Loucy (cell line): ENCODE measurements at regions not wholly inside any gene's neighbourhood (a gene's known extent, or its start where the extent isn't known, plus 50 kb on each side); places are given as distances from the start of the nearest gene placed in this dataset.

Source experiments
- H2AFZ ChIP-seq: fragments of 200-600 bp; sonication (generic); 2 replicates; pipeline ENCODE4 v1.6.0; 2016; ENCODE audit warnings: antibody characterized with exemption, mild to moderate bottlenecking, low read length, moderate library complexity
- H3F3A ChIP-seq: fragments of 200-600 bp; 2 replicates; pipeline ENCODE4 v1.6.0; 2016; ENCODE audit warnings: antibody characterized with exemption, low read depth, mild to moderate bottlenecking
- H3K27me3 ChIP-seq: fragments of 200-600 bp; sonication (generic); 2 replicates; pipeline ENCODE4 v1.6.1; 2014; ENCODE audit warnings: low read length, mild to moderate bottlenecking; ENCODE audit not compliant: insufficient read depth, poor library complexity, severe bottlenecking
- H3K36me3 ChIP-seq: fragments of 200-600 bp; sonication (generic); 2 replicates; pipeline ENCODE4 v1.6.1; 2016; ENCODE audit warnings: low read length; ENCODE audit not compliant: insufficient read depth
- H3K4me1 ChIP-seq: fragments of 200-600 bp; sonication (generic); 2 replicates; pipeline ENCODE4 v1.5.1; 2014; ENCODE audit warnings: low read length, mild to moderate bottlenecking; ENCODE audit not compliant: insufficient read depth, poor library complexity, severe bottlenecking
- H3K4me2 ChIP-seq: fragments of 200-600 bp; sonication (generic); 2 replicates; pipeline ENCODE4 v1.6.0; 2014; ENCODE audit warnings: antibody characterized with exemption, low read length, low read depth, mild to moderate bottlenecking; ENCODE audit not compliant: poor library complexity, severe bottlenecking
- H3K4me3 ChIP-seq: fragments of 200-600 bp; sonication (generic); 2 replicates; pipeline ENCODE4 v1.5.1; 2014; ENCODE audit warnings: low read length, mild to moderate bottlenecking, mixed read lengths; ENCODE audit not compliant: poor library complexity, severe bottlenecking
- H3K79me2 ChIP-seq: fragments of 200-600 bp; sonication (generic); 2 replicates; pipeline ENCODE4 v1.6.1; 2014; ENCODE audit warnings: low read length; ENCODE audit not compliant: insufficient read depth
- H3K9ac ChIP-seq: fragments of 200-600 bp; sonication (generic); 2 replicates; pipeline ENCODE4 v1.6.0; 2014; ENCODE audit warnings: mild to moderate bottlenecking, low read depth, low read length, moderate library complexity; ENCODE audit not compliant: poor library complexity, severe bottlenecking
- H3K9me2 ChIP-seq: fragments of 200-600 bp; sonication (generic); replicated peaks from 2 replicates; pipeline ENCODE4 v1.6.1; 2016; ENCODE audit warnings: low read depth, low read length, mixed read lengths
- H3K9me3 ChIP-seq: fragments of 200-600 bp; sonication (generic); 2 replicates; pipeline ENCODE4 v1.6.1; 2014; ENCODE audit warnings: mild to moderate bottlenecking, antibody characterized with exemption, low read length, low read depth; ENCODE audit not compliant: insufficient read depth
- H4K20me1 ChIP-seq: fragments of 200-600 bp; sonication (generic); 2 replicates; pipeline ENCODE4 v1.6.0; 2014; ENCODE audit warnings: antibody characterized with exemption, low read length, mild to moderate bottlenecking; ENCODE audit not compliant: insufficient read depth, poor library complexity, severe bottlenecking
- CTCF ChIP-seq: fragments of 200-600 bp; sonication (generic); conservative IDR thresholded peaks from 2 replicates; pipeline ENCODE4 v1.5.1; 2014; ENCODE audit warnings: mild to moderate bottlenecking, antibody characterized with exemption, low read length
- EZH2phosphoT487 ChIP-seq: fragments of 200-600 bp; IDR thresholded peaks from 2 replicates; pipeline ENCODE4 v1.6.1; 2018; ENCODE audit warnings: antibody characterized with exemption, mild to moderate bottlenecking, moderate library complexity, borderline replicate concordance

GRCh38 chr12:127106041-127106440, 1160.9 kb upstream of the TMEM132C start:
- H3K36me3 ChIP-seq: no peaks in the 10 kb centered on the region
- H3K9me3 ChIP-seq: no peaks in the 10 kb centered on the region
- H4K20me1 ChIP-seq: no peaks in the 10 kb centered on the region
- no peaks in the 10 kb centered on the region for H3K27me3 ChIP-seq
- H3K4me3 ChIP-seq: no peak overlapping the region
- no peak overlapping the region for H3K4me2 ChIP-seq
- H3K9me2 ChIP-seq: no peaks in the 10 kb centered on the region
- H3K79me2 ChIP-seq: no peaks in the 10 kb centered on the region
- no peaks in the 10 kb centered on the region for H3F3A ChIP-seq
- no peak overlapping the region for H2AFZ ChIP-seq
- no peaks in the 10 kb centered on the region for H3K4me1 ChIP-seq
- TF ChIP-seq EZH2phosphoT487: no peak
- TF ChIP-seq CTCF: no peak
- H3K9ac ChIP-seq: no peak overlapping the region

GRCh38 chr12:127106697-127107096, 1160.3 kb upstream of the TMEM132C start:
- Histone ChIP-seq H4K20me1 (no peaks in the 10 kb centered on the region), H3K4me3 (no peak overlapping the region), H3K36me3 (no peaks in the 10 kb centered on the region), H3K4me2 (no peak overlapping the region), H3K27me3 (no peaks in the 10 kb centered on the region), H3F3A (no peaks in the 10 kb centered on the region), H3K9ac (no peak overlapping the region), H3K9me3 (no peaks in the 10 kb centered on the region), H3K79me2 (no peaks in the 10 kb centered on the region), H2AFZ (no peak overlapping the region), H3K9me2 (no peaks in the 10 kb centered on the region), H3K4me1 (no peaks in the 10 kb centered on the region)
- TF ChIP-seq CTCF: no peak
- TF ChIP-seq EZH2phosphoT487: no peak

DNA sequence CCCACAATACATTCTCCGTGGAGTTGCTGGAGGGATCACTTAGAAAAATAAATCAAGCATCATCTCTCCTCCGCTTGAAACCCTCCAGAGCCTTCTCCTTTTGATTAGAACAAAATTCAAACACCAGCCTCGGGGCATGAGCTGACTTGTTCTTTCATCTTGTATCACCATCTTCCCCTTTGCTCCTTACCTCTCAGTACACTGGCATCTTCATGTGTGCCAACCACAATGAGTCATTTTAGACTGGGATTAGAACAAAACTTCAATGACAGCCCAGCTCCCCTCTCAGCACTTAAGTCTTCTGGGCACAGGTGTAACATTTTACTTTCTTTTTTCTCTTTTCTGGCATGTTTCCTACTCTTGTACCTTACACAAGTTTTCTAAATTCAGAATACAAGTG, 1159.2 kb upstream of the TMEM132C start:
- Histone ChIP-seq H3K9me3 (no peaks in the 10 kb centered on the region), H4K20me1 (no peaks in the 10 kb centered on the region), H3K9me2 (no peaks in the 10 kb centered on the region), H3K4me3 (no peak overlapping the region), H3K9ac (no peak overlapping the region), H3K27me3 (no peaks in the 10 kb centered on the region), H3K79me2 (no peaks in the 10 kb centered on the region), H3K4me1 (no peaks in the 10 kb centered on the region), H3K4me2 (no peak overlapping the region), H2AFZ (no peak overlapping the region), H3F3A (no peaks in the 10 kb centered on the region), H3K36me3 (no peaks in the 10 kb centered on the region)
- TF ChIP-seq CTCF (no peak), EZH2phosphoT487 (no peak)
